Inflammatory macrophage (primary cell): ENCODE measurements at regions not wholly inside any gene's neighbourhood (a gene's known extent, or its start where the extent isn't known, plus 50 kb on each side); places are given as distances from the start of the nearest gene placed in this dataset.
"Not testable (repeated sequence)": the region's sequence is repeated elsewhere in the genome, so short reads cannot be mapped to it uniquely, and the experiment has no call there.

Experiments used
- DNase-seq, 2 donors: peaks; one replicate each; pipeline ENCODE4 v3.0.0-alpha.2; 2020 to 2022

DNA sequence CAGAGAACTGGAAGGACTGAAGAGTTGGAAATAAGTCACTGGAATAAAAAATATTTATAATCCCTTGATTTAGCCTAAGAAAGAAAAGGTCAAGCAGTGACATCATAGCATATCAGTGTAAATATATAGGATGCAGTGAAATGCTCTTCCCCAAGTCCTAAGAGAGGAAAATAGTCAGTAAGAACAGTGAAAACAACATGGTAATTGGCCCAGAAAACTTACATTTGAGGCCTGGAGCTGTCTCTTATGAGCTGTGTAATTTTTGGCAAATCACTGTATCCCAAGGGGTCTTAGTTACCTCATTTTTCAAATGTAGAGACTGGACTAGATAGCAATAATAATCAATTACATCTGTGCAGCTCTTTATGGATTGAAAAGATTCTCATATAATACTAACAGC is 255.7 kb upstream of the AR start:
- no peak for DNase-seq

DNA sequence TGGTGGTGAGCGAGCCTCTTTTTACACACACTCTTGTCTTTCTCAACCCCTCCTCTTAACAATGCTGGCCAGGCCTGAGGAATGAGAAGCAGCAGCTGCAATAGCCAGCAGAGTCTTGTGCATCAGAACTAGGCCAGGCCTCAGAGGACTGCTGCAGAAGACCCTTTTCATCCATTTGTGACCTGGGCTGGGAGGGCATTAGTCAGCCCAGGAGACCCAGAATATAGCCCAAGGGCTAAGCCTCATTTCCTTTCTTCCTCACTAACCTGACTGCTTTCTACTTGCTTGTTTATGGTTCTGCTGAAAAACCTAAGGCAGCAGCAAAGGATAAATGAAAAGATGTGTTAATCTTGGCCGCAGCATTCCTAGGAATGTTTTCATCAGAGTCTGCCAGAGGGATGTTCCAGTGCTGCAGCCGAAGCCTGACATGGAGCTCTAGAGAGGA is 254.7 kb upstream of the AR start:
- no peak for DNase-seq

DNA sequence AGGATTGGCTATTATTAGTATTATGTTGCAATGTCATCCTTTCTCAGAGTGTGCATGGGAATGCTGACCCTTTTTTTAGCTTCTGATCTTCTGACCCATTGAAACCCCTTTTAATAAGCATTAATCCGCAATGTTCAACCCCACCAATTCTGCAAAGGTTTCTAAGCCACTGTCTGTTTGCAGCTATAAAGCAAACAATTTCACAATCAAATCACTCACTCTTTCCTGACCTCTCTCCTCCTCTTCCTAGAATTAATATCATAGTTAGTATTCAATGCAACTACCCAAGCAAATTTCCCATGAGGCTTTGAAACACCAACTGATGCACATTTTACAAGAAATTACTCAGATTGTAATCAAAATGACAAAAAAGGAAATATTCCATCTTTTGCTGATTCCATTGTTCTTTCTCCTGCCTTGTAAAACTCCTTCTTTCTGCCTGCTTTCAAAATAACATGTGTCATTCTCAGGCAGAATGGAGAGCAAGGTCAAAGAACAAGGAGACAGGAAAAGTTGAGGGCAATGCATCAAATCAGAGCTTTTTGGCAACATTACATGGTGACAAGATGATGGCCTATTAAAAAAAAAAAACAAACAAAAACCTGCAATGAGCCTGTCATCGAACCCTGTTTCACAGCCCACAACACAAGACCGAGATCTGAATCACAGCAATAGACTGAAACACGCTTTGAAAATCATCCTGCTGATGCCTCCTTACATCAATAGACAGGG is 253.2 kb upstream of the AR start:
- DNase-seq = no peak

DNA sequence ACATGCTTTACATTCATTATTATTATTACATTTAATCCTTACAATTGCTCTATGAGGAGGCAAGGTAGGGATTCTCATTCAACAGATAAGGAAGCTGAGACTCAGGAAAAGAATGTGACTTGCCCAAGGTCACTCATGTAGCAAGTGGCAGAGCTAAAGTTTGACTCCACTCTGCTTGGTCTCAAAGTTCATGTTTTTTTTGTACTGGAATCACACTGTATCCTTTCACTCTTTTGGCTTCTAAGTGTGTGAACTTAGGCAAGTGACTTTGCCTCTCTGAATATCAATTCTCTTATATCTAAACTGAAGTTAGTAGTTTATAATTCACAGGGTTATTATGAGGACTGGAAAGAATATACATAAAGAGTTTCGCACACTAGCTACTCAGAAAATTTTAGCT is 247.9 kb upstream of the AR start:
- DNase-seq = no peak

DNA sequence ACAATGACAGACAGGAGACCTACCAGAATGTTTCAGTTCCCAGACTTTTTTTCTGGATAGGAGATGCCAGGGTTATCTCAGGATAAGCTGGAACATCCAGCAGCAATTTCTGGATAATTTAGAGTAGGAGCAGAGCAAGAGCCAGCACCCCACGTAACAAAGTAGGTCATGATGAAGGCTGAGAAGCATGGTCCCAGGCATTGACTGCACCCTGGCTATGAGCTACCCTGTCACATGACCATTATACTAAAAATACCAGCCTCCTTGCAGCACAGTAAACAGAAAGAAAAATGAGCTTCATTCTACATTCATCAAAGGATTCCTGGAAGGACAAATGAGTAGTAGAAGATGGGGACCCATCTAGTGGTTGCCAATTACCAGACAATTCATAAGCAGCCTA is 247.4 kb upstream of the AR start:
- no peak for DNase-seq

DNA sequence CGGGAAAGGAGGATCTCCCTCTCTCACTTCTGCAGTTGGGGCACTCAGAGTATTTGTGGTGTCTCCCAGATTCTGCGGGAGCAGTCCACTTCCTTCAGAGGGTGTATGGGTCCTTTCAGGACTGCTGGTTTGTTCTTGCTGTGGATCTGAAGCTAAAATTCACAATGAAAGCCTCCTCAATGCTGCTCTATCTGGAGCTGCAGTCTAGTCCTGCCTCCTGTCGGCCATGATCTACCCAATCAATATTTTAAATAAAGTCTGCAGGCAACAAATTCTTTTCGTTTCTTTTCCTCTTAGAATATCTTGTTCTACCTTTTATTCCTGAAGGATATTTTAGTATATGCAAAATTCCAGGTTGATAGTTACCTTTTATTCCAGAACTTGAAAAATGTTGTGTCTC is 226.1 kb upstream of the AR start:
- no peak for DNase-seq

DNA sequence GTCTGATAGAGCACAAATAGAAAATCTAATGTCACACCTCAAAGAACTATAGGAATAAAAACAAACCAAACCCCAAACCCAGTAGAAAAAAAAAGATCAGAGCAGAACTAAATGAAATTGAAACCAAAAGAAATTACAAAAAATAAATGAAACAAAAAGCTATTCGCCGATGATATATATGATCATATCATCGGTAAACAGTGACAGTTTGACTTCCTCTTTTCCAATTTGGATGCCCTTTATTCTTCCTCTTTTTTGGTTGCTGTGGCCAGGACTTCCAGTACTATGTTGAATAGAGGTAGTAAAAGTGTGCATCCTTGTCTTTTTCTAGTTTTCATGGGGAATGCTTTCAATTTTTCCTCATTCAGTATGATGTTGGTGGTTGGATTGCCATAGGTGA is 215.3 kb upstream of the AR start:
- peak; percentile 1 to 24 for DNase-seq

DNA sequence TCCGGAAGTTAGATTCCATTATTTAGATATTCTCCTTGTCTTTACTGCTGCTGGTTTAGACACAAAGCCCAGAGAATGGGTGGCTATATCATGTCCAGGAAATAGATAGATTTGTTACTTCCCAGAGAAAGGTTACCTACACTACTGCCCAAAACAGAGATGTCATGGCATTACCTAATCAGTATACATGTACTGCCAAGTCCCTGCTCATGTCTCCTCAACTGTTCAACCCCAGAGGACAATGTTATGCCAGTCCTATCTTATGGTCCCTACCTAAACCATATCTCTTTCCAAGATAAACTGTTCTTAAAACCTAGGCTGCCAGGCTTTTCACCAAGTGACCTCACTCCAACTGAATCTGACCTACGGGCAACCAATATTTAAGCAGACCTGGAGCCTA is 209.5 kb upstream of the AR start:
- DNase-seq = no peak

DNA sequence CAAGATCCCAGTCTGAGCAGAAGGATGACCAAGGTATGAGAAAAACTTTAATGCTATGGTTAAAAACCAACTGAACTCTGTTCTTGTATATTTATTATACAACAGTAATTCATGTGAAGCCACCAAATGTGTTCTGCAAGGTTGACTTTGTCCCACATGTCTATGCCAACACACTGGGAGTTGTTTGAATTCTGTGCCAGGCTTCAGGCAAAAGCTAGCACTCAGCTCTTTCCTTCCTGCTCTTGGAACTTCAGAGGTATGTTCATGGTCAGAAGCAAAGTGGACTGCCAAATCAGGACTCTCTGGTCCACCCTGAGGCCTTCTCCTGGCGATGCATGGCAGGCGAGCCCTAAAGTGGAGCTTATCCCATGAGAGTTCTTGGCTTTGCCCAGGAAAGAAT is 205.6 kb upstream of the AR start:
- no peak for DNase-seq

DNA sequence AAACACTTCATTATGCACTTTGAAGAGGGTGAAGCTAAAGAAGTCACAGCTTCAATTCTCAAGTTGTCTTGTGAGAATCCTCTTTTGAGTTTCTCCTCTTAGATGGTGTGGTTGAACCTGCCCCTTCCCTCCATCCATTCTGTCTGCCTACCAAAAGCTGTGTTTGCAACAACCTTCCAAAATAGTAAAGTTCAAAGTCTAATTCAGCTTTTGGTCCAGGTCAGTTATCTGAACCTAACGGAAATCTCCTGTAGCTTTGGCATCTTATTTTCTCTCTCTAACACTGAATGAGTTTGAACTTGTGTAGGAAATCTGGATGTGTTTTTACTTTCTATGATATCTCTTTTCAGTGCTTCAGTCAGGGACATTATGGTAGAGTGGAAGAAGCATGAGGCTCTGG is 201.7 kb upstream of the AR start:
- no peak for DNase-seq

DNA sequence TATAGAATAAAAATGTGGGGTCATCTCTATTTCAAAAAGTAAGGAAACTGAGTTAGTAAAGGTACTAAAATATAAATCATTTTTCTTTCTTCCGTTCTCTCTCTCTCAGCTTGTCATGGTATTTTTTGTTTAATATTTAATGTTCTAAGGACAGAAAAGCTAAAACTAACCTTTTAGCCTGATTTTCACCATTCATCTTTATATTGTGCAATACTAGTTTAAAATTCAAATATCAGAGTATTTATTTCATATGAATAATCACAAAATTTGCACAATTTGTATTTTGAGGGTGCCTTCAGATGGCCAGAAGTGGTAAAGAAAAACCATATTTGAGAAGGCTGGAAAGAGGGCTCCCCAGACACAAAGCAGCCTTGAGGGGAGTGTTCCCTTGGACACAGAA is 197.6 kb upstream of the AR start:
- DNase-seq = no peak

DNA sequence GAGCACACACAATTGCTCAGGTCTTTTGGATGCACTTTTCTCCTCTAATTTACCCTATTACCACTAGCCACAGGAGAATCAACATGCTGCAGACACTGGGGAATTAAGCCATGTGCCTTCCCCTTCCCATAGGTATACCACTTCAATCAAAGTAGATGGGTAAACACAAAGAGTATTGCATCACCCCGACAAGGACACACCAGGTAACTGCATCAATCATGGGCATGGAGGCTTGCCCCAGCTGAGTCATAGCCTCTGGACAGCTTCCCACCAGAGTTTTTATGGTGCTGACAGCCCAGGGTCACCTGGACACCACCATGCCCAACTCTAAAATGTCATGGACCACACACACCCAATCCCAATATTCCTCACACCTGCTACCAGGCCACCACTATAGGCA is 197.2 kb upstream of the AR start:
- DNase-seq = no peak

DNA sequence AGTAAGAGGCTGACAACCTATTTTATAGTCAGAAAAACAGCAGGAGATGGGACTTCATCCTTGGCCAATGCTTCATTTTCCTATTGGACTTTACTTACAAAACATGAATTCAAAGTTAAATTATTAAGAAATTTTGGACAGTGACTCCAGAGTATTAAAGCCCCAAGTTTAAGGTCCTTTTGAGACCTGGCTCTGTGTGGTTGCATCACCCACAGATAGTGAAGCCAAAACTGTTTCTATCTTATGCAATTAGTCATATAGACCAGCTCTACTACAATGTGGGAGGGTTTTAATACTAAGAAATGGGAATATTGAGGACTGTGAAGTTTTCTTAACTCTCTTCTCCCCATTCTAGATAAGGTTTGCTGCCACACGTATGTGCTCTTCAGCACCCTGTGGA is 196.7 kb upstream of the AR start:
- DNase-seq = no peak

DNA sequence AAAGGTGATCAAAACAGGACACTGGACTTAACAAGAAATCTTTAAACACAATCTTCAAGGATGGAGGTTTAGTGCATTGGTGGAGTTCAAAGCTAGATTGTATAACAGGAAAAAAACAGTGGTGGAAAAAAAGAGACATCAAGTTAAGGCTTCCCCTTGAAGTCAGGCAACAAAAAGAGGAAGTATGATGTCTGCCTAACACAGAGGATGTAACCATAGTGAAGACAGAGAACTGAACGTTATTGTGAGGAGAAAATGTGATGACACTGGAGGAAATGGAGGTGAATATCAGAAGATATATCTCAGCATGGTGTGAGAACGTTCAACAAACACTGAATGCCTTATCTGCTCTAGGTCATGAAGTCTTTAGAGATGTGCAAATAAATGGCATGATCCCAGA is 192.4 kb upstream of the AR start:
- no peak for DNase-seq

DNA sequence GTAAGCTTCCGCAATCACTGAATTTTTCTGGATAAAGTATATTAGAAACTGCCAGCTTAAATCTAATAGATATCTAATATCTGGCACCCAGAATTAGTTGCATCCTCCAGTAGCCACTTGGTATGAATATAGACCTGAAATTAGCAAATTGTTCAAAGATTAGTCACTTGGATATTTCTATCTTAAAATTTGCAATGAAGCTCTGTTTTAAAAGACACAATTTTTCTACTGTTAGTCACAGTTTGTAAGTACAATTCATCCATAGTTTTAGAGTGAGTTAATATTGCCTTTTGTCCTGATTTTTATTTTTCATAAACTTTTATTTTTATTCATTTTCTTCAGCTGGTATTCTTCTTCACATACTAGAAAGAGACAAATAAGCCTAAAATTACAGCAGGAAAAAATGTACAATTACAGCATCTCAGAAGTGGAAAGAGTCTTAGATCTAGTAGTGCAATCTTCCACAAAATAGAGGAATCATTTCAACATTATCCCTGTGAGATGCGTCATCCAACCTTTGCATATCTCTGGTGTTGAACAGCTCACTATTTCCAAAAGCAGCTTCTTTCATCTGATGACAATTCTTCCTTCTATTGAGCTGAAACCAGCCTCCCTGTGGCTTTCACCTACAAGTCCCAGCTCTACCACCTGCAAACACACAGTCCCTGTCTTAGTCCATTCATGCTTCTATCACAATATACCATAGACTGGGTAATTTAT is 190.0 kb upstream of the AR start:
- DNase-seq = no peak

DNA sequence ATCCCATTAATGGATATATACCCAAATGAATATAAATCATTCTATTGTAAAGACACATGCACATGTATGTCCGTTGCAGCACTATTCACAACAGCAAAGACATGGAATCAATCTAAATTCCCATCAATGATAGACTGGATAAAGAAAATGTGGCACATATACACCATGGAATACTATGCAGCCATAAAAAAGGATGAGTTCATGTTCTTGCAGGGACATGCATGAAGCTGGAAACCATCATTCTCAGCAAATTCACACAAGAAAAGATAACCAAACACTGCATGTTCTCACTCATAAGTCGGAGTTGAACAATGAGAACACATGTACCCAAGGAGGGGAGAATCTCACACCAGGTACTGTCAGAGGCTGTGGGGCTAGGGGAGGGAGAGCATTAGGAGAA is 182.6 kb upstream of the AR start:
- not testable (repeated sequence) for DNase-seq

DNA sequence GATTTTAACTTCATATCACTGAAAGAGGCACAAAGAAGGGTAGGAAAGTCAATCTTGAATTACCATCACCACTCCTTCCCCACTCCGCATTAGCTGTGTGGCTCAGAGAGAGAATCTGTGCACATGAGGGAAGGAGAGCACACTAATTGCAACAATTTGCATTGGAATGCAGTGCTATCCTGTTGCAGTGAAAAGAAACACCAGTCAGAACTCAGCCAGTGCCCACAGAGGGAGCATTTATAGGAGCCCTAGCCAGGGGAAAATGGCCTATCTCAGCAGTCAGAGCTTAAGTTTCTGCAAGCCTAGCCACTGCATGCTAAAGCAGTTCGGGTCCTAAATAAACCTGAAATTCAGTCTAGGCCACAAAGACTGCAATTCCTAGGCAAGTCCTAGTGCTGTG is 159.4 kb upstream of the AR start:
- DNase-seq = no peak

DNA sequence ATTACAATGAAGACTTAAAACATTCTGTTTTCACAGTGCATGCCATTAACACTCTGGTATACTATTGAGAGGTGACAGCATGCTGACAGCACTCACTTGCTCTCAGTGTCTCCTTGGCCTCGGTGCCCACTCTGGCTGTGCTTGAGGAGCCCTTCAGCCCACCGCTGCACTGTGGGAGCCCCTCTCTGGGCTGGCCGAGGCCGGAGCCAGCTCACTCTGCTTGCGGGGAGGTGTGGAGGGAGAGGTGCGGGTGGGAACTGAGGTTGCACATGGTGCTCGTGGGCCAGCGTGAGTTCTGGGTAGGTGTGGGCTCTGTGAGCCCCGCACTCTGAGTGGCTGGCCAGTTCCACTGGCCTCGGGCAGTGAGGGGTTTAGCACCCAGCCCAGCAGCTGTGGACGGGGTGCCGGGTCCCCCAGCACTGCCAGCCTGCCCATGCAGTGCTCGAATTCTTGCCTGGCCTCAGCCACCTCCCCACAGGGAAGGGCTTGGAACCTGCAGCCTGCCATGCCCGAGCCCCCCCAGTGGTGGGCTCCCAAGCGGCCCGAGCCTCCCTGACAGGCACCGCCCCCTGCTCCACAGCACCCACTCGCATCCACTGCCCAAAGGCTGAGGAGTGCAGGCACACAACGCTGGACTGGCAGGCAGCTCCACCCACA is 135.3 kb upstream of the AR start:
- DNase-seq = no peak

DNA sequence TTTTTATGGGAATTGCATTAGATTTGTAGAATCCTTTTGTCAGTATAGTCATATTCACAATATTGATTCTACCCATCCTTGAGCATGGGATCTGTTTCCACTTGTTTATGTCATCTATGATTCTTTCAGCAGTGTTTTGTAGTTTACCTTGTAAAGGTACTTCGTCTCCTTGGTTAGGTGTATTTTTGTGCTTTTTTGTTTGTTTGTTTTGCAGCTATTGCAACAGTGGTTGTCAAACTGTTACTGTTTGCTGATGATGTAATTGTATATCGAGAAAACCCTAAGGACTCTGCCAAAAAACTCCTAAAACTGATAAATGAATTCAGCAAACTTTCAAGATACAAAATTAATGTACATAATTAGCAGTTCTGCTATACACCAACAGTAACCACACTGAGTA is 127.9 kb upstream of the AR start:
- no peak for DNase-seq

DNA sequence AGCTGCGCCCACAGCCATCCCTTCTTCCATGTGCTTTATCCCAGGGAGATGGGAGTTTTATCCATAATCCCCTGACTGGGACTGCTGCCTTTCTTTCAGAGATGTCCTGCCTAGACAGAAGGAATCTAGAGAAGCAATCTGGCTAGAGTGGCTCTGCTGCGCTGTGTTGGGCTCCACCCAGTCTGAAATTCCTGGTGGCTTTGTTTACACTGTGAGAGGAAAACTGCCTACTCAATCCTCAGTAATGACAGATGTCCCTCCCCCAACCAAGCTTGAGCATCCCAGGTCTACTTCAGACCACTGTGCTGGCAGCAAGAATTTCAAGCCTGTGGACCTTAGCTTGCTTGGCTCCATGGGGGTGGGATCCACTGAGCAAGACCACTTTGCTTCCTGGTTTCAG is 116.9 kb upstream of the AR start:
- no peak for DNase-seq

DNA sequence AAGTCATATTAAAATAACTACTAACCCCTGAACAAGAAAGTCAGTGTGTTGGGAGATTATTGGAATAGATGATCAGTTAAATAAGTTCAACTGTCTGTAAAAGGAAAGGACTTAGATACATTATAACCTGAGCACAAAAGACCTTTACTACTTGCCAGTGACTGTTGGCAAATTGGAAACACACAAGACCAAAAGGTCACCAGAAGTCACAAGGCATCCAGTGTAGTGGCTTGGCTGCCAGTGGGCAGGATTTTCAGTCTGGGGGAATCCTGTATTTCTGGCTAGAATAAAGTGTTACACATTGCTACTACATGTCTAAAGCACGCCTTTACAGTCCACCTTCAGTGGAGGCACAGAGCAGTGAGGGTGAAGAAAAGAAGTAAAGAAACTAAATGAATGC is 108.3 kb upstream of the AR start:
- no peak for DNase-seq

DNA sequence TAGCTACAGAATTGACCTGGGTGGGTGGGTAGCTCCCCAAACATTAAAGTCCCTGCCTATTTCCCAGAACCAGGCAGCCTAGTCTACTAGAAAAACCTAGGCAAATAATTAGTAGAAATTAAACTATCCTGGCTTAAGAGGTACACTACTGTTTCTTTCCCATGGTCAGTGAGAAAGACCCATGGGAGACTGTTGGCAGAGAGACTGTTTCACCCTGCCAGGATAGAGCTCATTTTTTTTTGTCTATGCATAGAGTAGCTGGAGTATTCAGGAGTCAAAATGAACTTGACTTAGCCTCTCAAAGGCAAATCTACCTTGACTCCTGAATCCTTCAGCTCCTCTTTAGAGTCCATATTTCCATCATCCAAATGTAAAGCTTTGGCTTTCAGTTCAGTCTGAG is 107.0 kb upstream of the AR start:
- DNase-seq = no peak

DNA sequence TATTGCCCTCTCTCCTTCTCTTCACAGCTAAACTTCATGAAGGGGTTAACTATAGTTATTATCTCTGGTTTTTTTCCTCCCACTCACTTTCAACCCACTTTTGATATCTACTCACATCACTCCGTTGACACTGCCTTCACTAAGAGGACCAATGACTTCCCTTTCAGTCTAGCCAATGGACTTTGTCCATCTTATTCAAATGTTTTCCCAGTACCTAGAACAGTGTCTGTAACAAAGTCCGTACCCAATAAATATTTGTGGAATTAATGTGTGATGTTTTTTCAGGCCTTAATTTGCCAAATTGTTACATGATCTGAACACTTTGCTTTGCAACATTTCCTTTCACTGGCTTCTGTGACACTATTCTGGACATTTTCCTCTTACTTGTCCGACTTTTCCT is 106.0 kb upstream of the AR start:
- DNase-seq = no peak

DNA sequence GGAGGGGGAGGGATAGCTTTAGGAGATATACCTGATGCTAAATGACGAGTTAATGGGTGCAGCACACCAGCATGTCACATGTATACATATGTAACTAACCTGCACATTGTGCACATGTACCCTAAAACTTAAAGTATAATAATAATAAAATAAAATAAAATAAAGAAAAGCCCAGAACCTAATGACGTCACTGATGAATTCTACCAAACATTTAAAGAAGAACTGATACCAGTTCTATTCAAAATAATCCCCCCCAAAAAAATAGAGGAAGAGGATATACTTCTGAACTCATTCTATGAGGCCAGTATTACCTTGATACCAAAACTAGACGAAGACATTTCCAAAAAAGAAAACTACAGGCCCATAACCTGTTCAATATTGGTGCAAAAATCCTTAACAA is 68.6 kb upstream of the AR start:
- not testable (repeated sequence) for DNase-seq
